ENCODE measurements at regions not wholly inside any gene's neighbourhood (a gene's known extent, or its start where the extent isn't known, plus 50 kb on each side); places are given as distances from the start of the nearest gene placed in this dataset.

GRCh38 chr10:61539876-61540275 lies 86.7 kb upstream of the TMEM26 start:
- TF ChIP-seq SIN3A (IDR thresholded peaks at IDR 0.05; ENCODE audit: borderline replicate concordance, insufficient read depth, low read depth, low read length) (no peak), CTCF (IDR thresholded peaks at IDR 0.05) (no peak)

All from Panc1 (cell line).